HG02571 (cell line): ENCODE measurements at regions not wholly inside any gene's neighbourhood (a gene's known extent, or its start where the extent isn't known, plus 50 kb on each side); places are given as distances from the start of the nearest gene placed in this dataset.

Source experiments
- ATAC-seq: cut with Tn5 transposase; IDR thresholded peaks from one replicate; pipeline ENCODE4 v1.9.1; 2021; ENCODE audit warnings: mild to moderate bottlenecking, moderate library complexity; ENCODE audit not compliant: unreplicated experiment

DNA sequence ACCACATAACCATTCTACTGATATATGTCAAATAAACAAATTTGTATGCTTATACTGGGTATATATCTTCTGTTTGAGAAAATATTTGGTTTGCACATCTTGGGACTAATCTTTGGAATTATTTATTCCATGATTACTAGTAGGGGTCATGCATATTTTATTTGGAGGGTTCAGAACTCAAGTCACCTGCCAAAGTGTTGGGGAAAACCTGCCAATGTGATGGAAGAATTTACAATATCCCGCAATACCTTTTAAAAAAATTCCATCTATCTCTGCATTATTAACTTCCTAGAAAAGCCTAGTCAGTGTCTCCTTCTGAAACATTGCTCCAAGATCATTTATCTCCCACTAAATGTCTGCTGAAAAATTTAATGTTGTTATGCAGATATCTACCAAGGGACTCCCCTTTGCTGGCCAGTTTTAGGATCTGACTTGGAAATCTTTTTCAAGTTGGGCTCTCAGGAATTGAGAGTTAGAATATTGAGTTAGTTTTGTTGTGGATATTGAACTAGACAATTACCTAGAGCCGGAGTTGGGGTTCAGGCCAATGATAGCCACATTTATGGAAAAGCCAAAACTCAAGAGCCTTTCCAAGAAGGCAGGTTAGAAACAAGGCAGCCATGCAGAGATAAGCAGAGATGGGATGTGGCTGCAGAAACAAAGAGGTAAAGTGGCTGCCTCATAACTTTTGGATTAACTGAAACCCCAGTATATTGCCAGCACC is 425.2 kb downstream of the ADAMTS20 start:
- no peak for ATAC-seq

DNA sequence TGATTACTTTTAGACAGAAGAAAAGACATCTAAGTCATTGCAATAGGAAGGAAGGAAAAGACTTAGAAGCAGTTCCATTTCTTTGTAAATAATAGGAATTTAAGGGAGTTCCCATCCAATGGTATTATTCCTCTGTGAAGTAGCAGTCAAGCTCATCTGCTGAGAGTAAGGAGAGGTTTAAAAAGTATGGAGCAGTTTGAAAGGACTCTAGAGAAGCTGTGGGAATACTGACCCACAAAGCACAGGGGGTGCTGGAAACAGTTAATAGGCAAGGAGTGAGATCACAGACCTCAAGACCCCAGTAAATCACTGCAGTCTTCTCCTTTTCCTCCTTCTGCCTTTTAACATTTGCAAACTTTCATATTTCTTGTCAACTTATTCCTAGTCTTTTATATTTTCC is 428.5 kb downstream of the ADAMTS20 start:
- ATAC-seq = no peak

DNA sequence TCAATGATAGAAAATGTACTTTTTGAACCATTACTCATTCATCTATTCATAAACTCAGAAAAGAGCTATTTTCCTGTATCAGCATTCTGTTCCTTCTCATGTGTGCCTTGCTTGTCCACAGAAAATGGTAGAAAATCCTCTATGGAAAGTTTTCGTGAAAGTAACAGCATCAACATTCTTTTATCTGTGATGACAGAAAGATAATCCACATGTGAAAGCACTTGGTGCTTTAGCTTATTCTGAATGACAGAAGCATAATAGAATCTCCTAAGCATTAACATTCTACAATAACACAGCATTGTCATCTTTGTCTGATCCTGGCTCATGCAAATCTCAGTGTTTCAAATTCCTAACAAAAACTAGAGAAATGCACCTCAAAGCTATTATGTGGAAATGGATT is 431.9 kb downstream of the ADAMTS20 start:
- ATAC-seq = no peak

DNA sequence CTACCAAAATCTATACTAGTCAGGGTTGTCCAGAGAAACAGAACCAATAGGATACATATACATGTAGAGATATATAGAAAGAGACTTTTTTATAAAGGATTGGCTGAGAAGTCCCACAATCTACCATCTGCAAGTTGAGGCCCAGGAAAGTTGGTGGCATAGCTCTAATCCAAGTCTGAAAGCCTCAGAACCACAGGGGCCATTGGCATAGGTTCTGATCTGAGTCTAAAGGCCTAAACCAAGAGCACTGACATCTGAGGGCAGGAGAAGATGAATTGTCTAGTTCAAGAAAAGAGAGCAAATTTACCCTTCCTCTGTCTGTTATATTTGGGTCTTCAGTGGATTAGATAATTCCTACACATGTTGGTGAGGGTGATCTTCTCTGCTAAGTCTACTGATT is 433.1 kb downstream of the ADAMTS20 start:
- ATAC-seq = no peak

DNA sequence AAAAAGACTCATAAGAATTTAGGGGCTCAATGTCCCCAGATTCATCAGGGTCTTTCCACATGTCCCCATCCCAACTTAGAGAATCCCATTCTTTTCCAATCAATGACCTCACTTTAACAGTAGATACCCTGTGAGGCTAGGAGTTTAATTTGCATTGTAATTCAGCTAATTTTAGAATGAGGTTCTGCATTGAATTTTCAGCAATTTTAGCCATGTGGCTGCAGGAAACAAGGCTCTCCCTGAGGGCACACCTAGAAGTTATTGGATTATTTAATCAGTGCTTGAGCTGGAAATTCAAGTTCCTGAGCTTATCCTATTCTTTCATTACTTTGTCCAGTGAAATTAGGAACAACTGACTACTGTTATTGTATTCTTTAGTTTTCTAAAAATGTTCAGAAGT is 433.8 kb downstream of the ADAMTS20 start:
- ATAC-seq = no peak

DNA sequence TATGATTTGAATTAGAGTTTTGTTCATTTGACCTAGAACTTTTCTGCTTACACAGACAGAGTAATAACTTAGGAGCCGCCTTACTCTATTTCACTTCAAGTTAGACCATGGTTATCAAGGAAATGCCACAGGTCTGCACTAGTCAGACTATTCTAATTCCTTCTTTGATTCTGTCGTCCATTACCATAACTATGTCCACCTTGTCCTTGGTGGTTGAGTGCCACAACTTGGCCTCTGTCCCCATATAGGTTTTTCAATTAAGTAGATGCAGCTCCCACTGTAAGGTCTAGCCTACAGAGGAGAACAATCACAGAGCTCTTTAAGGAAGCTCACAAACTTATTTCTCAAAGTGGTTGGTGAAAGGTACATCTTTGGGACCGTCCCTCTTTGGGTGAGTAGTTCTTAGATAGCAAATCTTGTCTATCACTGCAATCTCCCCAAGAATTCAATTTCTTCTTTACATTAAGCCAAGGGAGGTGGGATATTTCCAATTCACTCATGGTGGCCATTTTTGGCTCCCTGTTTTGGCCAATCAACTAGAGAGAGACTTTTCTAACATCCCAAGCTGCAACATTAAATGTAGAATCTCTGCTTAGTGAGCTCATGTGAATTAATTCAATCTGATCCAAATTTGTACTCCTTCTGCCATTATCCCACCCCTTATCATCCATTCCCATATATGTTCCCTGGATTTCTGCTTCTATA is 434.6 kb downstream of the ADAMTS20 start:
- ATAC-seq = no peak

DNA sequence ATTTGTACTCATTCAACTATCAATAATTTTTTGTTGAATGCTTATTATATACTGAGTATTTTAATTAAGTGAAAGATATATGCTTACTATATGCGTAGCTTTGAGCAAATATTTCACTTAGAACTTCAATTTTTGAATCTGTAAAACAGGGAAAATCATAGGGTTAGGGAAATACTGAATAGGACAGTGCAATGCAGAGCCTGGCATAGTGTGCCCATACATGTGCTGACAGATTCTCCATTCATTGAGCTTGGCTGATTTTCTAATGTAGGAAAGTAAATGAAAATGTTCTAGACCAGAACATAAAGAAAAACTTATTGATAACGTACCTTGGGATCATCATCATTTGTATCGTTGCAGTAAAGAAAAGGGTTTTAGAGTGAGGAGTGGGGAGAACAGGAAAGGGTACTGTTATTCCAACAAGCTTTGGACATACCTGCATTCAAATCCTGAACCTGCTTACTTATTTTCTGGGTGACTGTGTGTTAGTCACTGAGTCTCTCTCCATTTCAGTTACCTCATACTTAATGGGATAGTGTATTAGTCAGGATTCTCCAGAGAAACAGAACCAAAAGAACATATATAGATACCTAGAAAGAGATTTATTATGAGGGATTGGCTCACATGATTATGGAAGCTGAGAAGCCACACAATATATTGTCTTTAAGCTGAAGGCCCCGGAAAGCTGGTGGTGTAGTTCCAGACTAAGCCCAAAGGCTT is 436.4 kb downstream of the ADAMTS20 start:
- ATAC-seq = no peak

DNA sequence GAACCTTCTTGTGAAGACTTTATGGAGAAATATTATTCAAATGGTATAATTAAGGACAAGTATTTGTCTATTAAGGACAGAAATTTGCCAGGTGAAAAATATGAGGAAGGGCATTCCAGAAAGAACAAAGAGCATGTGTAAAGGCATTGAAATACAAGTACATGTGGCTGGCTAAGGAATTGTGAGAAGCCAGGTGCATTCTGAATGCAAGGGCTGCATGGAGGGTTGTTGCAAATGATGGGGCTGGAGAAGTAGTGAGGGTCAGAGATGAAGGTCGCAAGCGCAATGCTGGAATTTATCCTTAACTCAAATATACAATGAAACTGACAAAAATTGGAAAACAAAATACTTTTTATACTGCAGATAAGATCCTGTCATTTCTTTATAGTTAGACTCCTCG is 437.7 kb downstream of the ADAMTS20 start:
- no peak for ATAC-seq

DNA sequence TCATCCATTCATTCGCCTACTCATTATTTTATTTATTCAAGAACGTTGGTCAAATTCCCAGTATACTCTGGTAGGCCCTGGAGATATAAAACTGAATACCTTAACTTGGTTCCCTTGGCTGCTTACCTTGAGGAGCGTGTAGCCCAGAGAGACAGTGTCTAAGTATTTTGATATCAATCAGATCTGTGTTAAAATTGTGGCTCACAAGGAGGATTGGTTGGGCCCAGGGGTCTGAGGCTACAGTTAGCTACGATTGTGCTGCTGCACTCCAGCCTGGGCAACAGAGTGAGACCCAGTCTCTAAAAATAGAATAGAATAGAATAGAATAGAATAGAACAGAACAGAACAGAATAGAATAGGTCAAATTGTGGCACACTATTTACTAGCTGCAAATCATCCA is 438.4 kb downstream of the ADAMTS20 start:
- ATAC-seq = no peak

DNA sequence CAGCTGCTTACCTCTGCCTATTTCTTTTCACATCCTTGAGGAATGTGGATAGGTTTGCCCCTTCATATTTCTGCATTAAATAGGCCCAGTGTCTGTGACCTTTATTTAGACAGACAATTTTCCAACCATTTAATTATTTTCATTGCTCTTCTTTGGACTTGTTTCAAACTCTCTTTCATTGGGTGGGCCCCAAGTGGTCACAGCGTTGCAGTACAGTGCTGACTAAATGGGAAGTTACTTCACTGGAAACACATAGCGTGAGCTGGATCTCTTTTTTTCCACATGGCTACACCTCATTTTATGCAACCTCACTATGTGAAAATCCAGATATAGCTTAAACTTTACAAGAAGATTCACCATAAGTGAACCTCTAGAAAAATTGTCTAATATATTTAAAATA is 438.9 kb downstream of the ADAMTS20 start:
- ATAC-seq = no peak

DNA sequence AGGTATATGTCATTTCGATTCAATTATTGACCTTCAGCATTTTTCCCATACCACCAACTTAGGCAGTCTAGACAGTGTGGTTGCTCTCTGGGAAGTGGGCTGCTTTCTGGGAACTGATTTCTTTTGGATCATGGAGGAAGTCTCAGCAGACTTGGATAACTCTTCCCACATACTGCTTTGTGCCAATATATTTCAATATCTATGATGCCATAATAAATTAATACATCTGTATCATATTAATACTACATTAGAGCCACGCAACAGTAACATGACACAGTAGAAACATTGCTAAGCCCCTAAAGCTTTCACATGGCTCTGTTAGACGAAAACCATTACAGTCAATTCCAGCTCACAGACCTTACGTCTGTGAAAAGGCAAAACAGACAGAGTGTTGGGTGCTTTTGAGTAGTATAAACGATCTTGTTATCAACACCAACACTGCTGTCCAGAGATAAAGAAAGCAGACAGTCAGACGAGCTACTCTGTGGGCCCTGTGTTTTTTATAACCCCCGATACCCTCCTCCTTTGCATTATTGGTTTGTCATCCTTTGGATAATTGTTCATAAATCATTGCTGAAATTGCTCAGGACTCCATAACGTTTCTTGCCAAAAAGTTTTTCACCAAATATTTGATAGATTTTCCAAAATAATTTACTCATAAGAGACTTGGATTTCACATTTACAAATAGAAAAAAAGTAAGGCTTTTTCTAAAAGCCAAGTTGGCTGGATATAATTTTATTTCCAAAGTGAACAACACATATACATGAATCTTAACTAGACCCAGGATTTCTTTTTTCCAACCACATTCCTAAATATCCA is 439.7 kb downstream of the ADAMTS20 start:
- no peak for ATAC-seq

DNA sequence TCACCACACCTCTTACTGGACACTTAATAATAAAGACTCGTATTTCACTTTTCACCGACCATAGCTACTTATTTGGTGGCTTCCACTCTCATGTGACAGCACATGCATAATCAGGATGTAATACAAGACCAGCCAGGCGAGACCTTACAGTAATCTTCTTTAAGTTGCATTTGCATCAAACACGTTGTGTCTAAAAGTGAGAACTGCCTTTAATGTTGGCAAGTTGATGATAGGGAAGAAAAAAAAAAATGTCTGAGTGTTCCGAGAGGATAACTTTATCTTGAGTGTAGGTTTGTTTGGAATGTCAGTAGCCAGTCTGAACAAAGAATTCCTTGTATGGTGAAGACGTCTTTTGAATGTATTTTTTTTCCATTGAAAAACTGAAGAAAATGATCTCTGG is 440.4 kb downstream of the ADAMTS20 start:
- ATAC-seq = no peak

DNA sequence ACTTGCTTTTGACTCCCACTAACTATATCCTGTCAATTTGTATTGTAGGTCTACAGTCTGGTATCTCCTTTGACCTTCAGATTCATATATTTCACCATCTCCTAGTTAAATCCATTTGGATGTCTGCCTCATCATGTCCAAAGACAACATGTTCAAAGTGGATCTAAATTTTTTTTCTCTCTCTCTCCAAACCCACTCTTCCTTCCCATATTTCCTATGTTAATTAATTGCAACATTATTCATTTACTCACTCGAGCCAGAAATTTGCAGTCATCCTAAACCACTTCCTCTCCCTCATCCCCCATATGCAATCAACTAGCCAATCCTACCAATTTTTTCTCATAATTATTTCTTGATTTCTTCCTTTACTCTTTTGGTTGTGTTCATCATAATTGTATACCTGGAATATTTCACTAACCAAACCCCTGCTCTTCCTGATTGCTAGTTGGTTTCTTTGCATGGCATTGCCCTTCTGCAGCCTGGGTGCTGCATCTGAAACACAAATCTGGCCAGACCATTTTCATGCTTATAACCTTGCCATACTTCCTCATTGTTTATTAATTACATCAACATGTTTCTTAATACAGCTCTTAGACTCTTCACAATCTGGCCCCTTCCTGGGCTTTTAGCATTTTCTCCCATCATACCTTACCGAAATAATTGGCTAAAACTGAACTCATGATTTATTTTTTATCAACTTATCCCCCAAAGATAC is 442.2 kb downstream of the ADAMTS20 start:
- ATAC-seq = no peak

DNA sequence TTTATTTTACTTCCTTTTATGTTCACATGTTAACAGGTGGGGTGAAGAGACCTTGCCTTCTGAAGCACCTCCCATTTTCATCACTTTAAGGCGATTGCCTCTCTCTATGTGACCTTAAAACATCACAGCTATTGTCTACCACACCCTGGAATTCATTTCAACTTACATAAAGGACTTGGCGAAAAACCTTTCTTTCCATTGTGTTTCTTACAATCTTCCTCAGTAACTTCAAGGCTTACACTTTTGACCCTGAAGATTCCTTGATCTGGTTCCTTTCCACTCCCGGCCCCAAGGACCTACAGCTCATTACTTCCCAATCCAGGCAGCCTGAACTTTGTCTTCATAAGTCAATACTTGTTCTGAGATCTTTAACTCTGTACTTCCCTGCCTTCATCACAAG is 443.3 kb downstream of the ADAMTS20 start:
- no peak for ATAC-seq

DNA sequence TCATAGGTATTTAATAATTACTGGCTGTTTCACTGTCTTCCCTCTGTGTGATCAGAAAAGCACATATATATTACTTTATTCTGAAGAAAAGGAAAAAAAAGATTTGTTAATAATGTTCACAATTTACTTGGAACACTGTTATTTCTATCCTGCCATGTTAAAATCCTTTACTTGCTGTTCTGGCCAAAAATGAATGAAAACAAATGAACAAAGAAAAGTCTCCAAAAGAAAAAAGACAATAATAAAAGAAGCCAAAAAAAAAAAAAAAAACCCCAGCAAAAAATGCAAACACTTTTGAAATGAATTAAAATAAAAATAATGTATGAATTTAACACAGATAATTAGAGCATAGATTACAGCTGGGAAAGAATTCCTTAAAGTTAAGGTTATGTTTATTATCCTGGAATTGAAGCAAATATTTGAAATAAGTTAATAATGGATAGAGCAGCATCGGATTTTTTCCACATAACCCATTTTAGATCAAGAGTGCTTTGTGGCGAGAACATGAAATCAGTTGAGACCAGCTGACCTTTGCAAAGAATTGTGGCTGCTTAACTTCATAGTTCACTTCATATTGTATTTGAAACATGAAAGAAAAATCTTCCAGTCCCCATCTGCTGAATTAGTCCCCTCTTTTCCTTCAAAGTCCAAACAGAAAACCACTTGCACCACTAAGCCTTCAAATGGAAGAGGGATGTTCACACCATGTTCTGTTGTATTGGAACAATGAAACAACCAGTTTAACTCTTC is 444.8 kb downstream of the ADAMTS20 start:
- no peak for ATAC-seq

DNA sequence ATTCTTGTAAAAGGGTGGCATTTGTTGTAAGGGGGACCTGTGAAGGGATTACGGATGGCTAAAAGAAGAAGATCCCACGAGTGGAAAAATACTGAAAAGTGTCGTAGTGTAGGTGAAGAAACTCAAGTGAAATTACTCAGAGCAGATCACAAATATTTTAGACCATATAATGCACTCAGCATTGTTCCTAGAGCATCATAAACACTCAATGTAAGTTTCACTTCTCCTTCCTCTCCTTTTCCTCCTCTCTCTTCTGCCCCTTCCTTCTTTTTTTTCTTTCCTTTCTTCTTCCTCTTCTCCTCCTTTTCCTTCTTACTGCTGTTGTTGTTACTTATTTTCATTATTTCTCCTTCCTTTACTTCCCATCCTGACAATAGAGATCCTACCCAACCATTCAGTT is 445.6 kb downstream of the ADAMTS20 start:
- ATAC-seq = no peak

DNA sequence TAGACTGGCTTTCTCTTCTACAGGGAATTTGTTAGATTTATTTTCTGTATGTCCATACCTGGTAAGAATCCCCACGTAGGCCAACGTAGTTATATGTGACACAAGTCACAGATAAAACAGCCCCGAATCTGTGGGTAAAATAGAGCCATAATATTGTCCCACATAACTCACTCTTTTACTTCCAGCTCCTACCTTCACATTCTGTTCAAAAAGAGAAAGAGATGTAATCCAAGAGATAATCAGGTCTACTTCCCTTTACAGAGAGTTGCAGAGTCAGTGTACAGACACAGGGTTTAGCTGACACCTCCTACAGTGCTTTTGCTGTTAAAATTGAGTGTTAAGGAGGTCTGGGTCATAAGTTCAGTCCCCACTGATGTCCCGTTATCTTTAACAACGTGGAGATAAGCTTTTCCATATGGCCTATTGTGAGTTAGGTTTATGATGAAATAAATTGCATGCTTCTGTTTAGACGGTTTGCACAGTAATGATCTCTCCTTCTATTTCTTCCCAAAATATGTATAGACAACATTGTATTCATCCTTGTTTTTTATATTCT is 446.5 kb downstream of the ADAMTS20 start:
- no peak for ATAC-seq

DNA sequence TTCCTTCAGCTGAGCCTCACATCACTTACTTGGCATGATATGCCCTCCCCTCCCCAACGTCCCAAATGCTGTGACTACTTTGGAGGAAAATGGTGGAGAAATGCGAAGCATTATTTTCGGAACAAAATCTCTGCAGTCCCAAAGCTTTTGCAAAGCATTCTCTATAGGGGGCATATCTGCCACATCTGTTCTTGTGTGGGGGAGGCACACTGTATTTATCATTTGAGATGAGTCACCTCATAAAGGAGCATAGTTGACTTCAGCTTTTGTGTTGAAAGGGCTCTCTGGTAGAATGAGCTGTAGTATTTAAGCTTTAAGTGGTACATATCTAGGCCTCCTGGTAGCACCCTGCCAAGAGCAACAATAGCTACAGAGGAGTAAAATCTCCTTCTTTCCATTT is 447.5 kb downstream of the ADAMTS20 start:
- ATAC-seq = no peak

DNA sequence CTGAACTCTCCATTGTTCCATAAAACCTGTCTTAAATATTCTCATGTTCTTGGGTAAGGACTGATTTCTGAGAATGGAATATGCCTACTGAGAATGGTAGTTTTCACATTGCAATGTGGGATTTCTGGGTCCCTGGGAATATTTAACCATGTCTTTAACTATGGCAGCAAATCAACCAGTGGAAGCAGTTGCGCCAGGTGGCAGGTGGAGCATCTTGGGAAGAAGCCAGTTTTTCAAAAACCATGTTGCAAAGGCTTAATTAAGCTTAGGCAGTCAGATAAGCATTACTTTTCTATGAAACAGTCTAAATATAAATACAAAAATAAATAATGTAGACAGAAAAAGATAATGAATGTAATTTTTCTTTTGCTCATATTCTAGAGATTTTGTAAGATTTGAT is 448.1 kb downstream of the ADAMTS20 start:
- ATAC-seq = no peak
